GM23338 (cell line): ENCODE measurements at regions not wholly inside any gene's neighbourhood (a gene's known extent, or its start where the extent isn't known, plus 50 kb on each side); places are given as distances from the start of the nearest gene placed in this dataset.

Experiments
- ATAC-seq: fragments of 200-7000 bp; cut with Tn5 transposase; 3 replicates; pipeline ENCODE4 v1.9.1; 2020
- DNase-seq: peaks from one replicate; pipeline ENCODE4 v3.0.0-alpha.2; 2015; ENCODE audit warnings: low spot score
- H2AFZ ChIP-seq: fragments of 200-600 bp; sonication (generic); 2 replicates; pipeline ENCODE4 v1.8.0; 2016; ENCODE audit warnings: antibody characterized with exemption, mild to moderate bottlenecking, moderate library complexity
- H3F3A ChIP-seq: fragments of 200-600 bp; sonication (generic); replicated peaks from 2 replicates; pipeline ENCODE4 v1.8.0; 2017; ENCODE audit warnings: antibody characterized with exemption, mixed run types, low read depth
- H3K27ac ChIP-seq: fragments of 200-600 bp; sonication (generic); 2 replicates; pipeline ENCODE4 v1.6.1; 2016; ENCODE audit warnings: low read depth
- H3K27me3 ChIP-seq: fragments of 200-600 bp; sonication (generic); 2 replicates; pipeline ENCODE4 v1.8.0; 2016; ENCODE audit warnings: mild to moderate bottlenecking, mixed run types, moderate library complexity; ENCODE audit not compliant: insufficient read depth
- H3K36me3 ChIP-seq: fragments of 200-600 bp; sonication (generic); 2 replicates; pipeline ENCODE4 v1.8.0; 2016; ENCODE audit warnings: mild to moderate bottlenecking; ENCODE audit not compliant: insufficient read depth
- H3K4me1 ChIP-seq: fragments of 200-600 bp; sonication (generic); 2 replicates; pipeline ENCODE4 v1.8.0; 2016; ENCODE audit warnings: mild to moderate bottlenecking, moderate library complexity; ENCODE audit not compliant: insufficient read depth
- H3K4me2 ChIP-seq: fragments of 200-600 bp; sonication (generic); 2 replicates; pipeline ENCODE4 v1.7.1; 2017; ENCODE audit warnings: mixed run types
- H3K4me3 ChIP-seq: fragments of 200-600 bp; sonication (generic); 2 replicates; pipeline ENCODE4 v1.6.1; 2016; ENCODE audit warnings: mixed run types
- H3K79me2 ChIP-seq: fragments of 200-600 bp; sonication (generic); replicated peaks from 2 replicates; pipeline ENCODE4 v1.8.0; 2017; ENCODE audit warnings: mild to moderate bottlenecking; ENCODE audit not compliant: insufficient read depth
- H3K9me2 ChIP-seq: fragments of 200-600 bp; sonication (generic); 2 replicates; pipeline ENCODE4 v1.8.0; 2017; ENCODE audit not compliant: insufficient read depth
- H4K20me1 ChIP-seq: fragments of 200-600 bp; sonication (generic); replicated peaks from 2 replicates; pipeline ENCODE4 v1.8.0; 2017; ENCODE audit warnings: mild to moderate bottlenecking; ENCODE audit not compliant: insufficient read depth
- H3K27ac Mint-ChIP-seq: 2 replicates; pipeline ENCODE4 v1.8.0; 2020; ENCODE audit warnings: inconsistent platforms, mild to moderate bottlenecking, moderate library complexity, mixed read lengths
- H3K27me3 Mint-ChIP-seq: 3 replicates; pipeline ENCODE4 v1.8.0; 2022; ENCODE audit warnings: low read depth, mild to moderate bottlenecking, moderate library complexity, mixed read lengths, inconsistent platforms; ENCODE audit not compliant: insufficient read depth, poor library complexity
- H3K36me3 Mint-ChIP-seq: 3 replicates; pipeline ENCODE4 v1.8.0; 2021; ENCODE audit warnings: low read depth, mild to moderate bottlenecking, inconsistent platforms, moderate library complexity, mixed read lengths
- H3K4me1 Mint-ChIP-seq: 3 replicates; pipeline ENCODE4 v1.8.0; 2020; ENCODE audit warnings: mild to moderate bottlenecking, inconsistent platforms, mixed read lengths
- H3K4me3 Mint-ChIP-seq: 3 replicates; pipeline ENCODE4 v1.8.0; 2021; ENCODE audit warnings: moderate library complexity, mild to moderate bottlenecking, inconsistent platforms, mixed read lengths
- H3K9me3 Mint-ChIP-seq: 3 replicates; pipeline ENCODE4 v1.8.0; 2020; ENCODE audit warnings: moderate library complexity, mild to moderate bottlenecking, inconsistent platforms, mixed read lengths
- CREB1 ChIP-seq: fragments of 250-450 bp; sonication (Bioruptor Pico); IDR thresholded peaks from 2 replicates; pipeline ENCODE4 v1.5.0; 2020; ENCODE audit warnings: low read depth, mild to moderate bottlenecking, moderate library complexity
- EZH2 ChIP-seq: fragments of 200-600 bp; sonication (generic); IDR thresholded peaks from one replicate; pipeline ENCODE4 v1.8.0; 2017; ENCODE audit warnings: antibody characterized with exemption, mild to moderate bottlenecking, low read depth; ENCODE audit not compliant: unreplicated experiment
- EZH2phosphoT487 ChIP-seq: fragments of 200-600 bp; sonication (generic); IDR thresholded peaks from one replicate; pipeline ENCODE4 v1.8.1; 2018; ENCODE audit warnings: antibody characterized with exemption; ENCODE audit not compliant: unreplicated experiment
- JUNB ChIP-seq: IDR thresholded peaks from one replicate; pipeline ENCODE4 v1.6.1; 2016; ENCODE audit warnings: antibody characterized with exemption; ENCODE audit not compliant: unreplicated experiment
- NANOG ChIP-seq: IDR thresholded peaks from 2 replicates; pipeline ENCODE4 v1.6.1; 2016; ENCODE audit warnings: antibody characterized with exemption, borderline replicate concordance
- POLR2AphosphoS5 ChIP-seq: IDR thresholded peaks from 2 replicates; pipeline ENCODE4 v1.6.1; 2016; ENCODE audit warnings: antibody characterized with exemption, low read depth
- ZNF114 ChIP-seq: fragments of 250-450 bp; sonication (Bioruptor Pico); IDR thresholded peaks from 2 replicates; pipeline ENCODE4 v1.5.0; 2020; ENCODE audit warnings: mild to moderate bottlenecking, moderate library complexity
- ZNF331 ChIP-seq: fragments of 250-450 bp; sonication (Bioruptor Pico); IDR thresholded peaks from 2 replicates; pipeline ENCODE4 v1.5.0; 2020; ENCODE audit warnings: low read depth, mild to moderate bottlenecking, moderate library complexity
- ZNF462 ChIP-seq: fragments of 250-450 bp; sonication (Bioruptor Pico); IDR thresholded peaks from 2 replicates; pipeline ENCODE4 v1.5.0; 2020; ENCODE audit warnings: mild to moderate bottlenecking, moderate library complexity
- TF ChIP-seq, protein P1 (sequence below), 2 experiments: fragments of 200-600 bp in 1 of 2; sonication (generic) in 1 of 2; conservative IDR thresholded peaks; 2 replicates each; pipeline versions ENCODE4 v1.5.1 to v1.6.1; 2016 to 2017; ENCODE audit warnings: antibody characterized with exemption in 2 of 2, low read depth in 2 of 2, mild to moderate bottlenecking in 2 of 2, moderate library complexity in 1 of 2
- TF ChIP-seq, protein P2 (sequence below): IDR thresholded peaks from one replicate; pipeline ENCODE4 v1.6.1; 2018; ENCODE audit warnings: antibody characterized with exemption; ENCODE audit not compliant: unreplicated experiment

DNA sequence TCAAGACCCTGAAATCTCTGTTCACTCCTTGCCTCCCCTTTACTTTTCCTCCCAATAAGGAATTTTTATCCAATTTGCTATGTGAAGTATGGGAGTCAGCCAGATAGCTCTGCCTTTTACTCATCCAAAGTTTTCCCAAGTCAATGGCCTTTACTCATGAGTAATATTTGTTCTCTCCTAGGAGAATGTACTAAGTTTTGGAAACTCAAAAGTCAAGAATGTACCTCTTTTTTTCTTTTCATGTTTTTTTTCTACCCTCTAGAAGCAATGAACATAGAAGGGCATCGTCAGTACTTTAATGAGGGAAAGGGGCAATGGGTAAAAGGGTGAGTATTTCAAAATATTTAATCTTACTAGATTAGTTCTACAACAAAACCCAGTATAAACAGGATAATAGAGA, 140.2 kb upstream of the SGCD start:
- no peaks in the 10 kb centered on the region for H3K27me3 ChIP-seq
- H3K4me3 ChIP-seq, result no peak overlapping the region
- no peak overlapping the region for H3K4me2 ChIP-seq
- no peaks in the 10 kb centered on the region for H3K36me3 Mint-ChIP-seq
- no peaks in the 10 kb centered on the region for H3K27me3 Mint-ChIP-seq
- no peaks in the 10 kb centered on the region for H3K79me2 ChIP-seq
- no peaks in the 10 kb centered on the region for H3K36me3 ChIP-seq
- TF ChIP-seq EZH2, result no peak
- no peak overlapping the region for H3K4me3 Mint-ChIP-seq
- no peak overlapping the region for H3K27ac ChIP-seq
- H2AFZ ChIP-seq, result no peak overlapping the region
- peaks cover 2% of the 10 kb centered on the region; the same call in 1 of the 2 replicates for H3K4me1 ChIP-seq
- DNase-seq, result no peak
- H3K27ac Mint-ChIP-seq, result no peak overlapping the region
- no peak for ATAC-seq
- no peaks in the 10 kb centered on the region for H3K9me3 Mint-ChIP-seq
- H4K20me1 ChIP-seq, result no peaks in the 10 kb centered on the region
- H3F3A ChIP-seq, result no peaks in the 10 kb centered on the region
- H3K9me2 ChIP-seq, result 0 out of 2 replicates have a peak, but pooled peaks cover 7% of the 10 kb centered on the region
- peaks cover 2% of the 10 kb centered on the region for H3K4me1 Mint-ChIP-seq

GRCh38 chr5:156188016-156188415, 138.9 kb upstream of the SGCD start:
- H3K36me3 Mint-ChIP-seq, result no peaks in the 10 kb centered on the region
- DNase-seq (no peak), ATAC-seq (no peak)
- H3K9me2 ChIP-seq, result no peaks in the 10 kb centered on the region
- H3K4me1 ChIP-seq, result no peaks in the 10 kb centered on the region
- H3K27me3 Mint-ChIP-seq, result no peaks in the 10 kb centered on the region
- H3K9me3 Mint-ChIP-seq, result no peaks in the 10 kb centered on the region
- no peak overlapping the region for H3K27ac Mint-ChIP-seq
- H3K27ac ChIP-seq, result no peak overlapping the region
- no peaks in the 10 kb centered on the region for H3F3A ChIP-seq
- H3K27me3 ChIP-seq, result no peaks in the 10 kb centered on the region
- H3K4me3 ChIP-seq, result no peak overlapping the region
- H3K4me1 Mint-ChIP-seq, result no peaks in the 10 kb centered on the region
- H3K4me3 Mint-ChIP-seq, result no peak overlapping the region
- no peaks in the 10 kb centered on the region for H4K20me1 ChIP-seq
- H3K4me2 ChIP-seq, result no peak overlapping the region
- H3K79me2 ChIP-seq, result no peaks in the 10 kb centered on the region
- H3K36me3 ChIP-seq, result no peaks in the 10 kb centered on the region
- no peak overlapping the region for H2AFZ ChIP-seq
- TF ChIP-seq NANOG, result no peak
- TF ChIP-seq, protein P1, sequence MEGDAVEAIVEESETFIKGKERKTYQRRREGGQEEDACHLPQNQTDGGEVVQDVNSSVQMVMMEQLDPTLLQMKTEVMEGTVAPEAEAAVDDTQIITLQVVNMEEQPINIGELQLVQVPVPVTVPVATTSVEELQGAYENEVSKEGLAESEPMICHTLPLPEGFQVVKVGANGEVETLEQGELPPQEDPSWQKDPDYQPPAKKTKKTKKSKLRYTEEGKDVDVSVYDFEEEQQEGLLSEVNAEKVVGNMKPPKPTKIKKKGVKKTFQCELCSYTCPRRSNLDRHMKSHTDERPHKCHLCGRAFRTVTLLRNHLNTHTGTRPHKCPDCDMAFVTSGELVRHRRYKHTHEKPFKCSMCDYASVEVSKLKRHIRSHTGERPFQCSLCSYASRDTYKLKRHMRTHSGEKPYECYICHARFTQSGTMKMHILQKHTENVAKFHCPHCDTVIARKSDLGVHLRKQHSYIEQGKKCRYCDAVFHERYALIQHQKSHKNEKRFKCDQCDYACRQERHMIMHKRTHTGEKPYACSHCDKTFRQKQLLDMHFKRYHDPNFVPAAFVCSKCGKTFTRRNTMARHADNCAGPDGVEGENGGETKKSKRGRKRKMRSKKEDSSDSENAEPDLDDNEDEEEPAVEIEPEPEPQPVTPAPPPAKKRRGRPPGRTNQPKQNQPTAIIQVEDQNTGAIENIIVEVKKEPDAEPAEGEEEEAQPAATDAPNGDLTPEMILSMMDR (conservative IDR thresholded peaks at IDR 0.05; ENCODE audit: low read depth in 2 of 2), result no peak
- no peak for TF ChIP-seq CREB1
- TF ChIP-seq JUNB, result no peak
- no peak for TF ChIP-seq ZNF114 (CRISPR knock-in tag)
- TF ChIP-seq POLR2AphosphoS5, result no peak
- TF ChIP-seq ZNF462, result no peak
- TF ChIP-seq EZH2phosphoT487, result no peak
- TF ChIP-seq, protein P2, sequence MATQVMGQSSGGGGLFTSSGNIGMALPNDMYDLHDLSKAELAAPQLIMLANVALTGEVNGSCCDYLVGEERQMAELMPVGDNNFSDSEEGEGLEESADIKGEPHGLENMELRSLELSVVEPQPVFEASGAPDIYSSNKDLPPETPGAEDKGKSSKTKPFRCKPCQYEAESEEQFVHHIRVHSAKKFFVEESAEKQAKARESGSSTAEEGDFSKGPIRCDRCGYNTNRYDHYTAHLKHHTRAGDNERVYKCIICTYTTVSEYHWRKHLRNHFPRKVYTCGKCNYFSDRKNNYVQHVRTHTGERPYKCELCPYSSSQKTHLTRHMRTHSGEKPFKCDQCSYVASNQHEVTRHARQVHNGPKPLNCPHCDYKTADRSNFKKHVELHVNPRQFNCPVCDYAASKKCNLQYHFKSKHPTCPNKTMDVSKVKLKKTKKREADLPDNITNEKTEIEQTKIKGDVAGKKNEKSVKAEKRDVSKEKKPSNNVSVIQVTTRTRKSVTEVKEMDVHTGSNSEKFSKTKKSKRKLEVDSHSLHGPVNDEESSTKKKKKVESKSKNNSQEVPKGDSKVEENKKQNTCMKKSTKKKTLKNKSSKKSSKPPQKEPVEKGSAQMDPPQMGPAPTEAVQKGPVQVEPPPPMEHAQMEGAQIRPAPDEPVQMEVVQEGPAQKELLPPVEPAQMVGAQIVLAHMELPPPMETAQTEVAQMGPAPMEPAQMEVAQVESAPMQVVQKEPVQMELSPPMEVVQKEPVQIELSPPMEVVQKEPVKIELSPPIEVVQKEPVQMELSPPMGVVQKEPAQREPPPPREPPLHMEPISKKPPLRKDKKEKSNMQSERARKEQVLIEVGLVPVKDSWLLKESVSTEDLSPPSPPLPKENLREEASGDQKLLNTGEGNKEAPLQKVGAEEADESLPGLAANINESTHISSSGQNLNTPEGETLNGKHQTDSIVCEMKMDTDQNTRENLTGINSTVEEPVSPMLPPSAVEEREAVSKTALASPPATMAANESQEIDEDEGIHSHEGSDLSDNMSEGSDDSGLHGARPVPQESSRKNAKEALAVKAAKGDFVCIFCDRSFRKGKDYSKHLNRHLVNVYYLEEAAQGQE, result no peak
- no peak for TF ChIP-seq EZH2
- TF ChIP-seq ZNF331 (CRISPR knock-in tag), result no peak
